ENCODE measurements at regions not wholly inside any gene's neighbourhood (a gene's known extent, or its start where the extent isn't known, plus 50 kb on each side); places are given as distances from the start of the nearest gene placed in this dataset.

GRCh38 chr4:11736978-11737377 is 308.3 kb upstream of the HS3ST1 start:
- H3K36me3 Mint-ChIP-seq (ENCODE audit: low read depth) = no peaks in the 10 kb centered on the region
- no peak overlapping the region for H3K27ac ChIP-seq (ENCODE audit: low read depth in 1 of 2, low read length in 2 of 2)
- no peak overlapping the region for H3K27ac Mint-ChIP-seq
- CTCF ChIA-PET = no interaction called here
- DNase-seq (no peak), ATAC-seq (ENCODE audit: poor library complexity) (no peak)
- POLR2A ChIA-PET = no interaction called here
- no peak overlapping the region for H3K4me3 ChIP-seq (ENCODE audit: low read length)
- H3K4me1 Mint-ChIP-seq (ENCODE audit: low read depth) = no peaks in the 10 kb centered on the region
- TF ChIP-seq CTCF (IDR thresholded peaks at IDR 0.05) = no peak
- H3K36me3 ChIP-seq (ENCODE audit: insufficient read depth, low read length) = no peaks in the 10 kb centered on the region
- H3K9me3 ChIP-seq (ENCODE audit: control insufficient read depth in 1 of 2, insufficient read depth in 1 of 2, low read length in 2 of 2) = no peaks in the 10 kb centered on the region
- no peaks in the 10 kb centered on the region for H3K27me3 ChIP-seq (ENCODE audit: control insufficient read depth in 1 of 2, insufficient read depth in 2 of 2, low read length in 2 of 2)
- H3K4me1 ChIP-seq (ENCODE audit: insufficient read depth, low read length) = no peaks in the 10 kb centered on the region
- H3K27me3 Mint-ChIP-seq = no peaks in the 10 kb centered on the region
- no peaks in the 10 kb centered on the region for H3K9me3 Mint-ChIP-seq
- intact Hi-C loops (cut with DNase I, micrococcal nuclease) = no loop called here
- no peak overlapping the region for H3K4me3 Mint-ChIP-seq

GRCh38 chr4:11735651-11736050 is 307.0 kb upstream of the HS3ST1 start:
- no peaks in the 10 kb centered on the region for H3K27me3 Mint-ChIP-seq
- no peak for ATAC-seq (ENCODE audit: poor library complexity)
- Histone ChIP-seq H3K9me3 (ENCODE audit: control insufficient read depth in 1 of 2, insufficient read depth in 1 of 2, low read length in 2 of 2) (no peaks in the 10 kb centered on the region), H3K27me3 (ENCODE audit: control insufficient read depth in 1 of 2, insufficient read depth in 2 of 2, low read length in 2 of 2) (no peaks in the 10 kb centered on the region), H3K4me1 (ENCODE audit: insufficient read depth, low read length) (no peaks in the 10 kb centered on the region), H3K4me3 (ENCODE audit: low read length) (no peak overlapping the region), H3K27ac (ENCODE audit: low read depth in 1 of 2, low read length in 2 of 2) (no peak overlapping the region), H3K36me3 (ENCODE audit: insufficient read depth, low read length) (no peaks in the 10 kb centered on the region)
- H3K36me3 Mint-ChIP-seq (ENCODE audit: low read depth) = no peaks in the 10 kb centered on the region
- ChIA-PET POLR2A (no interaction called here), CTCF (no interaction called here)
- TF ChIP-seq CTCF (IDR thresholded peaks at IDR 0.05) = no peak
- no peaks in the 10 kb centered on the region for H3K4me1 Mint-ChIP-seq (ENCODE audit: low read depth)
- DNase-seq = no peak
- no peak overlapping the region for H3K27ac Mint-ChIP-seq
- H3K4me3 Mint-ChIP-seq = no peak overlapping the region
- no peaks in the 10 kb centered on the region for H3K9me3 Mint-ChIP-seq
- intact Hi-C loops (cut with DNase I, micrococcal nuclease) = no loop called here

GRCh38 chr4:11732155-11732554 is 303.5 kb upstream of the HS3ST1 start:
- Mint-ChIP-seq H3K4me1 (ENCODE audit: low read depth) (no peaks in the 10 kb centered on the region), H3K27me3 (no peaks in the 10 kb centered on the region), H3K27ac (no peak overlapping the region), H3K36me3 (ENCODE audit: low read depth) (no peaks in the 10 kb centered on the region), H3K9me3 (no peaks in the 10 kb centered on the region), H3K4me3 (no peak overlapping the region)
- DNase-seq (no peak), ATAC-seq (ENCODE audit: poor library complexity) (no peak)
- ChIA-PET CTCF (no interaction called here), POLR2A (no interaction called here)
- H3K36me3 ChIP-seq (ENCODE audit: insufficient read depth, low read length) = no peaks in the 10 kb centered on the region
- TF ChIP-seq CTCF (IDR thresholded peaks at IDR 0.05) = no peak
- H3K27me3 ChIP-seq (ENCODE audit: control insufficient read depth in 1 of 2, insufficient read depth in 2 of 2, low read length in 2 of 2) = no peaks in the 10 kb centered on the region
- H3K4me1 ChIP-seq (ENCODE audit: insufficient read depth, low read length) = no peaks in the 10 kb centered on the region
- no peak overlapping the region for H3K27ac ChIP-seq (ENCODE audit: low read depth in 1 of 2, low read length in 2 of 2)
- intact Hi-C loops (cut with DNase I, micrococcal nuclease) = no loop called here
- no peaks in the 10 kb centered on the region for H3K9me3 ChIP-seq (ENCODE audit: control insufficient read depth in 1 of 2, insufficient read depth in 1 of 2, low read length in 2 of 2)
- no peak overlapping the region for H3K4me3 ChIP-seq (ENCODE audit: low read length)
